GM21717 (cell line): ENCODE measurements at regions not wholly inside any gene's neighbourhood (a gene's known extent, or its start where the extent isn't known, plus 50 kb on each side); places are given as distances from the start of the nearest gene placed in this dataset.

ENCODE experiments used
- ATAC-seq: cut with Tn5 transposase; IDR thresholded peaks from one replicate; pipeline ENCODE4 v1.9.1; 2021; ENCODE audit warnings: mild to moderate bottlenecking, moderate library complexity; ENCODE audit not compliant: unreplicated experiment

- ATAC-seq, result no peak
Observed at GRCh38 chr10:110432814-110433565, 64.7 kb upstream of the DUSP5 start.

- no peak for ATAC-seq
Observed at GRCh38 chr10:110433740-110434139, 64.0 kb upstream of the DUSP5 start.

DNA sequence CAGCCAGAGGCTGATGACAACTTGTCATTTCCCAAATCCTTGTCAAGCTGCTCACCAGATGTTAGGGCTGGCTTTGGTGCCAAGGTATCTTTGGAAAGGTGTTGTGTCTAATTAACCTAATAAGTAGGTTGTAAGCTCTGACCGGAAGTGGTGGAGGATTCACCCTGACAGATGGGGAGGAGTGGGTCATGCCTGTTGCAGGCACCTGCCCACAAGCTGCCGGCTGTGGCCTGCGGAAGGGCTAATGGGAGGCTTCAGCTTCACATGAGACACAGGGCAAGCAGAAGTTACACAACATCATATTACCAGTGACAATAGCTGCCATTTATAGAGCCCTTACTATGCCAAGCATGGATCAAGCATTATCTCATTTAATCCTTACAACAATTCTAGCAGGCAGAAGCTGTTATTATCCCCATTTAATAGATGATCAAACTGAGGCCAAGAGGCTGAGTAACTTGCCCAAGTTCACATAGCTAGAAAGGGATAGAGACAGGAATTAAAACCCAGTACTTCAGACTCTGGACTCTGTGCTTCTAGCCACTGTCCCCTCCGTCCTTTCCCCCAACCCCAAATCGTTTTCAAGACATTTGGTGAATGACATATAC, 63.1 kb upstream of the DUSP5 start:
- ATAC-seq, result no peak

DNA sequence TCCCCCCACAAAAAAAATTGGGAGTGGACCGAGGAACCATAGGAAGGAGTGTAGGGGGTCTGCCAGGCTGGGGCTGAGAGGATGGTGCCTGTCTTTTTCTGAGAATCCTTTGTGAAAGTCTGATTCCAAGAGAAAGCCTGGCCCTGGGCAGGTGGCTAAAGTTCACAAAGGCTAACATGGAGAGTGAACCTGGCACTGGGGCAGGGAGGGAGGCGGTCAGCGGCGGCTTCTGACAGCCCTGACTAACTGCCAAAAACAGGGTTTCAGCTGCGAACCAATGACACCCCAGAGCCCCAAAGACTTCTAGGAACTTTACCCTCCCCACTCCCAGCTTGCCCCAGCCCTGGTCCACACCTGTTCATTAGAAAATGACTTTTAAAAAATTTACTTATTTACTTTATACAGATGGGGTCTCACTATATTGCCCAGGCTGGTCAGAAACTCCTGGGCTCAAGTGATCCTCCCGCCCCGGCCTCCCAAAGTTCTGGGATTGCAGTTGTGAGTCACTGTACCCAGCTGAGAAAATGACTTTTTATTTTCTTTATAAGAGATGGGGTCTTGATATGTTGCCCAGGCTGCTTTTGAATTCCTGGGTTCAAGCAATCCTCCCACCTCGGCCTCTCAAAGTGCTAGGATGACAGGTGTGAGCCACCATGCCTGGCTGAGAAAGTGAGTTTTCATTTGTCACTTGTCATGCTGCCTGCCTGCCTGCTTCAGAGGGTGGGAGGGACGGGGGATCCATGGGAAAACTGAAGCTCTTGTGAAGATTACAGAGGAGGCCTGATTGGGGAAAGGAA, 61.0 kb upstream of the DUSP5 start:
- ATAC-seq, result no peak

- no peak for ATAC-seq
Observed at GRCh38 chr10:110437351-110437605, 60.4 kb upstream of the DUSP5 start.

DNA sequence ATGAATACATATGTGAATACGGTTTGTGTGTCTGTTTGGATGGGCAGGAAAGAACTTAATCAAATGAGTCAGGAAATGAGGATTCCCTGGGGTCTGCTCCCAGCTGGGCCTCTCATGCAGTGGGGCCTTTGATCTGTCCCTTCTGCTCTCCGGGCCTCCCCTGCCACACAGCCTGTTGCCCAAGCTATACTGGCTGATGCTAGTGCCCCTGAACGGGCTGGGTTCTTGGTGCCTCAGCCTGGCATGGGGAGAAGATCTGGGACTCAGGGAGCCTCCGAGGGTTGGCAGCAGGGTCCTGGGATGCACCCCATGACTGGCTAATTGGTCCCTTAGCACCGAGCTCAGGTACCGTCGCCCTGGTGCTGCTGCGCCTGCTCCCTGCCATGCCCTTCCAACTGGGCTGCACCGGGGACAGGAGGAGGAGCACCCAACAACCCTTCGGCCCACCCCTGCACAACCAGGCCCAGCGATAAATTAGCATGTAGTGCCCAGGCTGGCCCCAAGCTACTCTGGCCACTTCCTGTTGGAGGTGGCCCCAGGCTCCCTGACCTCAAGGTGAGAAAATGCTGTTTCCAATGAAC, 59.9 kb upstream of the DUSP5 start:
- ATAC-seq, result no peak

DNA sequence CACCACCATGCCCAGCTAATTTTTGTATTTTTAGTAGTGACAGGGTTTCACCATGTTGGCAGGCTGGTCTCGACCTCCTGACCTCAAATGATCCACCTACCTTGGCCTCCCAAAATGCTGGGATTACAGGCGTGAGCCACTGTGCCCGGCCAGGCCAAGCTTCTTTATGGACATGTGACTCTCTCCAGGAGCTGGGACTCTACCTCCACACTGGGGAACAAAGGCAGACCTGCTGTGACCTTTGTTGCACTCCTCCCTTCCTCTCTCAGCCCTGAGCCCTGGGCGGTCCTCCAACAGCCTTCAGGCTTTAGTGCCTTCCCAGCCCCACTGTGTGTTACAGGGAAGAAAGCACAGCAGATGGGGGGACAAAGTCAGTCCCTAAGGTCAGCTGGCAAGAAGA, 55.0 kb upstream of the DUSP5 start:
- no peak for ATAC-seq

DNA sequence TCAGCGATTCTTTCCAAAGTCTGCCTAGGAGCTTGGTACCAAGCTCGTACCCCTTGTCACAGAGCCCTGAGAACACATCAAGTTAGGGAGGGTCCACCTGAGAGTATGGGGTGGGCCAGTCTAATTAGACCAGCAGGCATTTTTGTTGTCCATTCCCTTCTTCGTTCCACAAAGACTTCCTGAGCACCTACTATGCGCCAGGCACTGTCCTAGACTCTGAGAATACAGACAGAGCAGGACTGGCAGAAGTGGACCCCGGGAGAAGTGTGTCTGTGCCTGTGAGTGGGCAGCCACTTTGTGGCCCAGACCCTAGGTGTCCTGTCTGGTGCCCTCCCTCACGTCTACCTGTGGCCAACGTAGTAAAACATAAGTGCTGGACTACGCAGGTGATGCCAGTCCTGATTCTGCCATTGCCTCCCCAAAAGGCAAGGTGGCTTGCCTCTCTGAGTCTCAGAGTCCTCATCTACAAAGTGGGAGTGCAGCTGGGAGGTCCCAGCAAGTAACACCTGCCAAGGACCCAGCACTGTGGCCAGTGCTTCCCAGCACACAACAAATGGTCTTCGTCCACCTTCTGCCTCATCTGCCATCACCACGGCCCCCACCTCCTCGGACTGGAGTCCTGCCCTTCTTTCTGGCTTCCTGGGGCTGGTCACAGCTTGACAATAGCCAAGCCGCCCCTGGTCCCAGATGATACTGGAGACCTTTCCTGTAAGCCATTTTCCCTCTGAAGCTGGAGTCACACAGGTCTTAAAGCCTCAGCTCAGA, 54.3 kb upstream of the DUSP5 start:
- ATAC-seq, result no peak

- no peak for ATAC-seq
Observed at GRCh38 chr10:110444004-110444337, 53.7 kb upstream of the DUSP5 start.

DNA sequence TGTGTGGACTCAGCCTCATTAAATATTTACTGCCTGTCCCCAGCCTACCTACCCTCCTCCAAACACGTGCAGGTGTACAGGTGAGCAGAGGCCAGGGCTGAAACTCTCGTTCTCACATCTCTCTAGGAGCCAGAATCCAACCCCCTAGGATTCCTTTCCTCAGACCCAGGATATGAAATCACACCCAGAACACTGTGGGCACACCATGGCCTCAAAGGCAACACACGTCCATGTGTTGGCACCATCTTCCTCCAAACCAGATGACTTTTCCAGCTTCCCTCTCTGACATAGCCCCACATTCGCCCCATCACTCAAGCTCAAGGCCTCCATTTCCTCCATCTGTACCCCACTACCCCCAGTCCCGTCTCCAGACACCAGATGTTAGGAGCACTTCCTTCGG, 51.8 kb upstream of the DUSP5 start:
- ATAC-seq, result no peak

DNA sequence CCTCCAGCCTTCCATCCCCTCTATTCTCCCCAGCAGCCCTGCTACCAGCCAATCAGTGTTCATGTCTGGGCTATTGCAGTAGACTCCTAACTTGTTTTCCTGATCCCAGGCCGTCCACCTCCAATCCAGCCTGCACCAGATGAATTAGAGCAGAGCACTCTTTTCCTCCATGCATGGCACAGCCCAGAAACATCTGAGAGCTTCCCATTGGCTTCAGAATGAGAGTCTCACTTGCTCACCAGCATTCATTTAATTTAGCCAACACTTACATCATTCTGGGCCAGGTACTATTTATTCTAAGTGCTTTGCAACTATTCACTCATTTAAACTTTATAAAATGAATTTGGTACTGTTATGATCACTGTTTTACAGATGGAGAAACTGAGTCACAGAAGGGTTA, 51.4 kb upstream of the DUSP5 start:
- ATAC-seq, result no peak

DNA sequence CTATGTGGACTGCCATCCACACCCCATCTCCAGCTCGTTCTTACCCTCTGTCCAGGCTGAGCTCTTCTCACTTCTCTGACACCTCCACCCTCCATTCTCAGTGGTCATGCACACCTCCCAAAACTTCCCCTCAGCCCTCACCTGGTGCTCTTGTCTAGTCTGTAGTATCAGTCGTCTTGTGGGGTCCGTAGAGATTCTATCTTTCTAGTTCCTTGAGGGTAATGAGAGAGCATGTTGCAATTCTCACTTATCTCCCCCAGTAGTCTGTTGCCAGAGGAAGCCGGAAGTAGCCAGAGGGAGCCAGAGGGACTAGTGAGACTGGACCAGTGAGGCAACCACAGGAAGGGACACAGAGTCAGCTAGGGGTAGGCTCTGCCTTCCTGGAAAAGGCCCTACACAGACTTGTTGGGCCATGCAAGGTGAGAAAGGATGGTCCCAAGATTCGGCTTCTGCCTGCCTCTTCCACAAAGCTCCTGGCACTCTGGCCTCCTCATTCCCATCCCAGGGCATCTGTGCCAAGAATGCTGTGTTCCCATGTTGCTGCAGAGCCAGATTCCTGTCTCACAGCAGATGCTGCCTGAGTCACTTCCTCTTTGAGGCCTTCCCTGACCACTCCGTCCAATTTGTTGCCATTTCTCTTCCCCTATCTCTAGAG, 50.6 kb upstream of the DUSP5 start:
- ATAC-seq, result no peak

- ATAC-seq, result no peak
Observed at GRCh38 chr10:110447886-110448285, 49.8 kb upstream of the DUSP5 start.
